KMS-11 (cell line): ENCODE measurements at regions not wholly inside any gene's neighbourhood (a gene's known extent, or its start where the extent isn't known, plus 50 kb on each side); places are given as distances from the start of the nearest gene placed in this dataset.

ENCODE experiments used
- H2AFZ ChIP-seq: fragments of 200-600 bp; sonication (generic); 2 replicates; pipeline ENCODE4 v1.6.1; 2016; ENCODE audit warnings: antibody characterized with exemption, mixed run types, low read depth
- H3K27ac ChIP-seq: fragments of 200-600 bp; sonication (generic); 2 replicates; pipeline ENCODE4 v1.6.1; 2016; ENCODE audit warnings: mild to moderate bottlenecking, mixed run types
- H3K27me3 ChIP-seq: fragments of 200-600 bp; sonication (generic); 2 replicates; pipeline ENCODE4 v1.6.1; 2017; ENCODE audit warnings: mild to moderate bottlenecking, low read depth, mixed run types, moderate library complexity; ENCODE audit not compliant: insufficient read depth
- H3K36me3 ChIP-seq: fragments of 200-600 bp; sonication (generic); 2 replicates; pipeline ENCODE4 v1.6.1; 2017; ENCODE audit warnings: mild to moderate bottlenecking, mixed run types; ENCODE audit not compliant: insufficient read depth
- H3K4me1 ChIP-seq: fragments of 200-600 bp; sonication (generic); 2 replicates; pipeline ENCODE4 v1.6.1; 2016; ENCODE audit warnings: mild to moderate bottlenecking, low read depth, mixed run types; ENCODE audit not compliant: poor library complexity, severe bottlenecking
- H3K4me2 ChIP-seq: fragments of 200-600 bp; sonication (generic); 2 replicates; pipeline ENCODE4 v1.7.0; 2016; ENCODE audit warnings: mild to moderate bottlenecking, mixed run types
- H3K4me3 ChIP-seq: fragments of 200-600 bp; sonication (generic); IDR thresholded peaks from 2 replicates; pipeline ENCODE4 v1.6.1; 2017; ENCODE audit warnings: low read depth, low read length, mixed read lengths; ENCODE audit not compliant: insufficient read depth
- H3K79me2 ChIP-seq: fragments of 200-600 bp; sonication (generic); 2 replicates; pipeline ENCODE4 v1.6.1; 2016; ENCODE audit warnings: low read depth, mixed run types; ENCODE audit not compliant: insufficient read depth
- H3K9ac ChIP-seq: fragments of 200-600 bp; sonication (generic); 2 replicates; pipeline ENCODE4 v1.6.1; 2016; ENCODE audit warnings: mild to moderate bottlenecking, mixed run types
- H4K20me1 ChIP-seq: fragments of 200-600 bp; sonication (generic); 2 replicates; pipeline ENCODE4 v1.6.1; 2016; ENCODE audit warnings: mild to moderate bottlenecking, mixed run types; ENCODE audit not compliant: insufficient read depth
- TF ChIP-seq, protein P1 (sequence below): fragments of 200-600 bp; sonication (generic); conservative IDR thresholded peaks from 2 replicates; pipeline ENCODE4 v1.6.1; 2017; ENCODE audit warnings: low read depth, mild to moderate bottlenecking, antibody characterized with exemption, low read length, moderate library complexity, mixed read lengths

GRCh38 chr7:144987686-144988085 is 151.8 kb upstream of the TPK1 start:
- Histone ChIP-seq H3K27me3 (no peaks in the 10 kb centered on the region), H4K20me1 (no peaks in the 10 kb centered on the region), H3K27ac (no peak overlapping the region), H3K4me2 (no peak overlapping the region), H3K79me2 (no peaks in the 10 kb centered on the region), H3K4me3 (no peak overlapping the region), H3K36me3 (no peaks in the 10 kb centered on the region), H3K4me1 (no peaks in the 10 kb centered on the region), H3K9ac (no peak overlapping the region), H2AFZ (no peak overlapping the region)
- TF ChIP-seq, protein P1, sequence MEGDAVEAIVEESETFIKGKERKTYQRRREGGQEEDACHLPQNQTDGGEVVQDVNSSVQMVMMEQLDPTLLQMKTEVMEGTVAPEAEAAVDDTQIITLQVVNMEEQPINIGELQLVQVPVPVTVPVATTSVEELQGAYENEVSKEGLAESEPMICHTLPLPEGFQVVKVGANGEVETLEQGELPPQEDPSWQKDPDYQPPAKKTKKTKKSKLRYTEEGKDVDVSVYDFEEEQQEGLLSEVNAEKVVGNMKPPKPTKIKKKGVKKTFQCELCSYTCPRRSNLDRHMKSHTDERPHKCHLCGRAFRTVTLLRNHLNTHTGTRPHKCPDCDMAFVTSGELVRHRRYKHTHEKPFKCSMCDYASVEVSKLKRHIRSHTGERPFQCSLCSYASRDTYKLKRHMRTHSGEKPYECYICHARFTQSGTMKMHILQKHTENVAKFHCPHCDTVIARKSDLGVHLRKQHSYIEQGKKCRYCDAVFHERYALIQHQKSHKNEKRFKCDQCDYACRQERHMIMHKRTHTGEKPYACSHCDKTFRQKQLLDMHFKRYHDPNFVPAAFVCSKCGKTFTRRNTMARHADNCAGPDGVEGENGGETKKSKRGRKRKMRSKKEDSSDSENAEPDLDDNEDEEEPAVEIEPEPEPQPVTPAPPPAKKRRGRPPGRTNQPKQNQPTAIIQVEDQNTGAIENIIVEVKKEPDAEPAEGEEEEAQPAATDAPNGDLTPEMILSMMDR, result no peak

DNA sequence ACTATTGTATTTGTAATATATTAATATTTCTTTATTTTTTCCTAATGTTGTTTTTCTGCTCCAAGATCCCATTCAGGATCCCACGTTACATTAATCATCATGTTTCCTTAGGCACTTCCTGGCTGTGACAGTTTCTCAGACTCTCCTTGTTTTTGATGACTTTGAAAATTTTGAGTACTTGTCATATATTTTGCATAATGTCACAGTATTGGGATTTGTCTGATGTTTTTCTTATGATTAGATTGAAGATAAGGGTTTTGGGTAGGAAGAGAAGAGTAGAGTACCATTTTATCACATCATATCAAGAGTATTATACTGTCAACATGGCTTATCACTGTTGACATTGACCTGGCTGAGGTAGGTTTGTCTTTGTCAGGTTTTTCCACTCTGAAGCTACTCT is 146.3 kb upstream of the TPK1 start:
- H3K4me3 ChIP-seq, result no peak overlapping the region
- no peak overlapping the region for H2AFZ ChIP-seq
- no peaks in the 10 kb centered on the region for H3K4me1 ChIP-seq
- TF ChIP-seq, protein P1, result no peak
- no peaks in the 10 kb centered on the region for H4K20me1 ChIP-seq
- no peak overlapping the region for H3K27ac ChIP-seq
- H3K27me3 ChIP-seq, result no peaks in the 10 kb centered on the region
- H3K36me3 ChIP-seq, result no peaks in the 10 kb centered on the region
- H3K9ac ChIP-seq, result no peak overlapping the region
- no peak overlapping the region for H3K4me2 ChIP-seq
- no peaks in the 10 kb centered on the region for H3K79me2 ChIP-seq

- Histone ChIP-seq H3K9ac (no peak overlapping the region), H3K36me3 (no peaks in the 10 kb centered on the region), H3K4me1 (no peaks in the 10 kb centered on the region), H3K4me3 (no peak overlapping the region), H2AFZ (no peak overlapping the region), H3K27me3 (no peaks in the 10 kb centered on the region), H4K20me1 (no peaks in the 10 kb centered on the region), H3K27ac (no peak overlapping the region), H3K4me2 (no peak overlapping the region), H3K79me2 (no peaks in the 10 kb centered on the region)
- TF ChIP-seq, protein P1, result no peak
Observed at GRCh38 chr7:144975882-144976281, 140.0 kb upstream of the TPK1 start.

DNA sequence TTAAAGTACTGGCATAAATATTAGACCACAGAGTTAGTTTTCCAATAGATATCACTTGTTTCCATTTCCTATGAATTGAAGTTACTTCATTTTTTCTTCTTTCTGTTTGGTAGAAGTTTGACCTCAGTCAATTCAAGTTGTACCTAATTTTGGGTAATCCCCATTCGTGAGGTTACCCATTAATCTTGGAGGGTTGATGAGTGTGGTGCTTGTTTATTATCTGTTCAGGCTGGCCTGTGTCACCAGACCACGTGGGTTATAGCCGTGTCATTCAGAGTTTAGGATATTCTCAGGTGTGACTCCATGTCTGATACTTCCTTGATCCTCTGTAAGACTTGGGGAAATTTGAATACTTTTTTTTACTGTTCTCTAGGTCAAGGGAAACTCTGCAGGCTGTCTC is 133.9 kb upstream of the TPK1 start:
- Histone ChIP-seq H3K4me1 (no peaks in the 10 kb centered on the region), H3K36me3 (no peaks in the 10 kb centered on the region), H3K27ac (no peak overlapping the region), H3K4me3 (no peak overlapping the region), H2AFZ (no peak overlapping the region), H3K4me2 (no peak overlapping the region), H3K27me3 (no peaks in the 10 kb centered on the region), H3K9ac (no peak overlapping the region), H3K79me2 (no peaks in the 10 kb centered on the region), H4K20me1 (no peaks in the 10 kb centered on the region)
- TF ChIP-seq, protein P1, result no peak

DNA sequence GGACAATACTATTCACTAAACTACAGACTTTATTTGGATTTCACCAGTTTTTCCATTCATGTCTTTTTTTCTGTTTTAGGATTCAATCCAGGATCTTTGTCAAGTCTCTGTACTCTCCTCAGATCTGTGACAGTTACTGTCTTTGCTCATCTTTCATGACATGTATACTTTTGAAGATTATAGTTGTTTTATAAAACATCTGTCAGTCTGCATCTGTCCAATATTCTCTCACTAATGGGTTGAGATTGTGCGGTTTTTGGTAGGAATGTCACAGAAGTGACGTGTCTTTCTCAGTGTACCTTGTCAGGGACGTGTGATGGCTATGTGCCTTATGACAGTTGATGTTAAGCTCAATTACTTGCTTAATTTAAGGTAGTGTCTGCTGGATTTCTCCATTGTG is 124.9 kb upstream of the TPK1 start:
- Histone ChIP-seq H3K36me3 (no peaks in the 10 kb centered on the region), H2AFZ (no peak overlapping the region), H3K27me3 (no peaks in the 10 kb centered on the region), H3K9ac (no peak overlapping the region), H3K4me3 (no peak overlapping the region), H3K79me2 (no peaks in the 10 kb centered on the region), H3K4me1 (no peaks in the 10 kb centered on the region), H3K27ac (no peak overlapping the region), H3K4me2 (no peak overlapping the region), H4K20me1 (no peaks in the 10 kb centered on the region)
- TF ChIP-seq, protein P1, result no peak
